WTC11 (cell line): ENCODE measurements at regions not wholly inside any gene's neighbourhood (a gene's known extent, or its start where the extent isn't known, plus 50 kb on each side); places are given as distances from the start of the nearest gene placed in this dataset.

Experiments
- ATAC-seq: fragments of 200-7000 bp; cut with Tn5 transposase; 2 replicates; pipeline ENCODE4 v1.10.0; 2021; ENCODE audit warnings: mild to moderate bottlenecking, moderate library complexity
- CTCF ChIA-PET: fragments of 300-600 bp; sonication (Branson Sonifier 250); formaldehyde crosslinking; loops from one replicate; lab custom pipeline; 2021; ENCODE audit warnings: antibody characterized with exemption; lab: Charles Lee
- POLR2A ChIA-PET: fragments of 350-600 bp; sonication (Branson Sonifier 250); formaldehyde crosslinking; loops from one replicate; lab custom pipeline; 2021; ENCODE audit warnings: antibody characterized with exemption; lab: Charles Lee
- DNase-seq: peaks from one replicate; pipeline ENCODE4 v3.0.0; 2021; ENCODE audit warnings: low spot score
- H3K27ac Mint-ChIP-seq: 2 replicates; pipeline ENCODE4 v1.8.0; 2021; ENCODE audit warnings: mixed read lengths
- H3K27me3 Mint-ChIP-seq: 2 replicates; pipeline ENCODE4 v1.8.0; 2021; ENCODE audit warnings: low read depth, mild to moderate bottlenecking, moderate library complexity, mixed read lengths
- H3K36me3 Mint-ChIP-seq: 2 replicates; pipeline ENCODE4 v1.8.0; 2021; ENCODE audit warnings: mixed read lengths
- H3K4me1 Mint-ChIP-seq: 2 replicates; pipeline ENCODE4 v1.8.0; 2022; ENCODE audit warnings: mixed read lengths
- H3K4me3 Mint-ChIP-seq: 2 replicates; pipeline ENCODE4 v1.8.0; 2021; ENCODE audit warnings: mild to moderate bottlenecking, moderate library complexity, mixed read lengths
- H3K9me3 Mint-ChIP-seq: 2 replicates; pipeline ENCODE4 v1.8.0; 2021; ENCODE audit warnings: mixed read lengths
- CBFB ChIP-seq: sonication (generic); formaldehyde crosslinking; IDR thresholded peaks from 2 replicates; pipeline ENCODE4 v1.8.1; 2022; ENCODE audit warnings: mild to moderate bottlenecking, low read depth, missing genetic modification reagents
- CREB1 ChIP-seq: sonication (generic); formaldehyde crosslinking; IDR thresholded peaks from 2 replicates; pipeline ENCODE4 v1.8.0; 2023; ENCODE audit warnings: mild to moderate bottlenecking, missing genetic modification reagents
- ELF4 ChIP-seq: sonication (generic); formaldehyde crosslinking; IDR thresholded peaks from 2 replicates; pipeline ENCODE4 v1.8.1; 2022; ENCODE audit warnings: low read depth, mild to moderate bottlenecking, moderate library complexity, missing genetic modification reagents
- FOXK1 ChIP-seq: sonication (generic); formaldehyde crosslinking; IDR thresholded peaks from 2 replicates; pipeline ENCODE4 v1.8.0; 2022; ENCODE audit warnings: mild to moderate bottlenecking, moderate library complexity, missing genetic modification reagents
- FOXP1 ChIP-seq: sonication (generic); formaldehyde crosslinking; IDR thresholded peaks from 2 replicates; pipeline ENCODE4 v1.8.0; 2022; ENCODE audit warnings: missing genetic modification reagents, mild to moderate bottlenecking, moderate library complexity, borderline replicate concordance
- GTF2I ChIP-seq: fragments of 250-450 bp; sonication (Bioruptor Pico); conservative IDR thresholded peaks from 2 replicates; pipeline ENCODE4 v1.4.0; 2021; ENCODE audit warnings: mild to moderate bottlenecking
- MYBL2 ChIP-seq: sonication (generic); formaldehyde crosslinking; IDR thresholded peaks from 2 replicates; pipeline ENCODE4 v1.8.1; 2023; ENCODE audit warnings: mild to moderate bottlenecking, moderate library complexity, missing genetic modification reagents
- NR1H2 ChIP-seq: sonication (generic); formaldehyde crosslinking; IDR thresholded peaks from 2 replicates; pipeline ENCODE4 v1.9.0; 2021; ENCODE audit warnings: mild to moderate bottlenecking, moderate library complexity, missing genetic modification reagents
- NR2C2 ChIP-seq: sonication (generic); formaldehyde crosslinking; IDR thresholded peaks from 2 replicates; pipeline ENCODE4 v1.8.0; 2022; ENCODE audit warnings: mild to moderate bottlenecking, missing genetic modification reagents
- PRRX2 ChIP-seq: fragments of 250-450 bp; sonication (Bioruptor Pico); IDR thresholded peaks from 2 replicates; pipeline ENCODE4 v1.8.0; 2021; ENCODE audit warnings: mild to moderate bottlenecking
- TEAD1 ChIP-seq: sonication (generic); formaldehyde crosslinking; IDR thresholded peaks from 2 replicates; pipeline ENCODE4 v1.8.0; 2022; ENCODE audit warnings: mild to moderate bottlenecking, missing genetic modification reagents
- TEAD4 ChIP-seq: sonication (generic); formaldehyde crosslinking; IDR thresholded peaks from 2 replicates; pipeline ENCODE4 v1.8.0; 2022; ENCODE audit warnings: mild to moderate bottlenecking, missing genetic modification reagents
- ZBTB21 ChIP-seq: sonication (generic); formaldehyde crosslinking; IDR thresholded peaks from 2 replicates; pipeline ENCODE4 v1.8.1; 2023; ENCODE audit warnings: mild to moderate bottlenecking, missing genetic modification reagents, borderline replicate concordance
- ZNF121 ChIP-seq: sonication (generic); formaldehyde crosslinking; IDR thresholded peaks from 2 replicates; pipeline ENCODE4 v1.8.0; 2023; ENCODE audit warnings: missing genetic modification reagents
- ZNF219 ChIP-seq: sonication (generic); formaldehyde crosslinking; IDR thresholded peaks from 2 replicates; pipeline ENCODE4 v1.8.0; 2023; ENCODE audit warnings: missing genetic modification reagents, mild to moderate bottlenecking, borderline replicate concordance
- ZNF416 ChIP-seq: fragments of 250-450 bp; sonication (Bioruptor Pico); IDR thresholded peaks from 2 replicates; pipeline ENCODE4 v1.9.0; 2021; ENCODE audit warnings: mild to moderate bottlenecking, inconsistent platforms
- TF ChIP-seq, protein P1 (sequence below): sonication (generic); formaldehyde crosslinking; IDR thresholded peaks from 2 replicates; pipeline ENCODE4 v1.8.1; 2022; ENCODE audit warnings: mild to moderate bottlenecking, moderate library complexity, missing genetic modification reagents
- TF ChIP-seq, protein P2 (sequence below): sonication (generic); formaldehyde crosslinking; conservative IDR thresholded peaks from 2 replicates; pipeline ENCODE4 v1.8.1; 2022; ENCODE audit warnings: mild to moderate bottlenecking, missing genetic modification reagents
- TF ChIP-seq, protein P3 (sequence below): sonication (generic); formaldehyde crosslinking; IDR thresholded peaks from 2 replicates; pipeline ENCODE4 v1.8.1; 2023; ENCODE audit warnings: mild to moderate bottlenecking, missing genetic modification reagents
- TF ChIP-seq, protein P4 (sequence below): sonication (generic); formaldehyde crosslinking; IDR thresholded peaks from 2 replicates; pipeline ENCODE4 v1.8.1; 2023; ENCODE audit warnings: mild to moderate bottlenecking, missing genetic modification reagents
- TF ChIP-seq, protein P5 (sequence below): sonication (generic); formaldehyde crosslinking; IDR thresholded peaks from 2 replicates; pipeline ENCODE4 v1.8.0; 2022; ENCODE audit warnings: mild to moderate bottlenecking, missing genetic modification reagents
- TF ChIP-seq, protein P6 (sequence below): sonication (generic); formaldehyde crosslinking; IDR thresholded peaks from 2 replicates; pipeline ENCODE4 v1.8.1; 2022; ENCODE audit warnings: low read depth, mild to moderate bottlenecking, moderate library complexity, missing genetic modification reagents, borderline replicate concordance
- TF ChIP-seq, protein P7 (sequence below): fragments of 250-450 bp; sonication (Bioruptor Pico); IDR thresholded peaks from 2 replicates; pipeline ENCODE4 v1.9.0; 2021; ENCODE audit warnings: moderate library complexity, mild to moderate bottlenecking, inconsistent platforms, borderline replicate concordance
- TF ChIP-seq, protein P8 (sequence below): sonication (generic); formaldehyde crosslinking; IDR thresholded peaks from 2 replicates; pipeline ENCODE4 v1.8.0; 2022; ENCODE audit warnings: missing genetic modification reagents
- TF ChIP-seq, protein P9 (sequence below): sonication (generic); formaldehyde crosslinking; IDR thresholded peaks from 2 replicates; pipeline ENCODE4 v1.8.0; 2022; ENCODE audit warnings: mild to moderate bottlenecking, missing genetic modification reagents

DNA sequence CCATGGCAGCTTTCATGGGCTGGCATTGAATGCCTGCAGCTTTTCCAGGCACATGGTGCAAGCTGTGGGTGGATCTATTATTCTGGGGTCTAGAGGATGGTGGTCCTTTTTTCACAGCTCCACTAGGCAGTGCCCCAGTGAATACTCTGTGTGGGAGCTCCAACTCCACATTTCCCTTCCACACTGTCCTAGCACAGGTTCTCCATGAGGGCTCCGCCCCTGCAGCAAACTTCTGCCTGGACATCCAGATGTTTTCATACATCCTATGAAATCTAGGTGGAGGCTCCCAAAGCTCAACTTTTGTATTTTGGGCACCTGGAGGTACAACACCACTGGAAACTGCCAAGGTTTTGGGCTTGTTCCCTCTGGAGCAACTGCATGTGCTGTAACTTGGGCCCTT lies 450.6 kb downstream of the LMO7 start:
- TF ChIP-seq, protein P1, sequence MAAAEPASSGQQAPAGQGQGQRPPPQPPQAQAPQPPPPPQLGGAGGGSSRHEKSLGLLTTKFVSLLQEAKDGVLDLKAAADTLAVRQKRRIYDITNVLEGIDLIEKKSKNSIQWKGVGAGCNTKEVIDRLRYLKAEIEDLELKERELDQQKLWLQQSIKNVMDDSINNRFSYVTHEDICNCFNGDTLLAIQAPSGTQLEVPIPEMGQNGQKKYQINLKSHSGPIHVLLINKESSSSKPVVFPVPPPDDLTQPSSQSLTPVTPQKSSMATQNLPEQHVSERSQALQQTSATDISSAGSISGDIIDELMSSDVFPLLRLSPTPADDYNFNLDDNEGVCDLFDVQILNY (CRISPR knock-in tag): no peak
- no peak for TF ChIP-seq ZNF121 (CRISPR knock-in tag)
- TF ChIP-seq FOXP1 (CRISPR knock-in tag): no peak
- no peak for TF ChIP-seq TEAD4 (CRISPR knock-in tag)
- no peak for TF ChIP-seq NR1H2
- TF ChIP-seq, protein P2, sequence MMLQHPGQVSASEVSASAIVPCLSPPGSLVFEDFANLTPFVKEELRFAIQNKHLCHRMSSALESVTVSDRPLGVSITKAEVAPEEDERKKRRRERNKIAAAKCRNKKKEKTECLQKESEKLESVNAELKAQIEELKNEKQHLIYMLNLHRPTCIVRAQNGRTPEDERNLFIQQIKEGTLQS (CRISPR knock-in tag): no peak
- TF ChIP-seq, protein P3, sequence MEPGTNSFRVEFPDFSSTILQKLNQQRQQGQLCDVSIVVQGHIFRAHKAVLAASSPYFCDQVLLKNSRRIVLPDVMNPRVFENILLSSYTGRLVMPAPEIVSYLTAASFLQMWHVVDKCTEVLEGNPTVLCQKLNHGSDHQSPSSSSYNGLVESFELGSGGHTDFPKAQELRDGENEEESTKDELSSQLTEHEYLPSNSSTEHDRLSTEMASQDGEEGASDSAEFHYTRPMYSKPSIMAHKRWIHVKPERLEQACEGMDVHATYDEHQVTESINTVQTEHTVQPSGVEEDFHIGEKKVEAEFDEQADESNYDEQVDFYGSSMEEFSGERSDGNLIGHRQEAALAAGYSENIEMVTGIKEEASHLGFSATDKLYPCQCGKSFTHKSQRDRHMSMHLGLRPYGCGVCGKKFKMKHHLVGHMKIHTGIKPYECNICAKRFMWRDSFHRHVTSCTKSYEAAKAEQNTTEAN (CRISPR knock-in tag): no peak
- TF ChIP-seq FOXK1 (CRISPR knock-in tag): no peak
- TF ChIP-seq ELF4 (CRISPR knock-in tag): no peak
- no peak for TF ChIP-seq ZBTB21 (CRISPR knock-in tag)
- TF ChIP-seq, protein P4, sequence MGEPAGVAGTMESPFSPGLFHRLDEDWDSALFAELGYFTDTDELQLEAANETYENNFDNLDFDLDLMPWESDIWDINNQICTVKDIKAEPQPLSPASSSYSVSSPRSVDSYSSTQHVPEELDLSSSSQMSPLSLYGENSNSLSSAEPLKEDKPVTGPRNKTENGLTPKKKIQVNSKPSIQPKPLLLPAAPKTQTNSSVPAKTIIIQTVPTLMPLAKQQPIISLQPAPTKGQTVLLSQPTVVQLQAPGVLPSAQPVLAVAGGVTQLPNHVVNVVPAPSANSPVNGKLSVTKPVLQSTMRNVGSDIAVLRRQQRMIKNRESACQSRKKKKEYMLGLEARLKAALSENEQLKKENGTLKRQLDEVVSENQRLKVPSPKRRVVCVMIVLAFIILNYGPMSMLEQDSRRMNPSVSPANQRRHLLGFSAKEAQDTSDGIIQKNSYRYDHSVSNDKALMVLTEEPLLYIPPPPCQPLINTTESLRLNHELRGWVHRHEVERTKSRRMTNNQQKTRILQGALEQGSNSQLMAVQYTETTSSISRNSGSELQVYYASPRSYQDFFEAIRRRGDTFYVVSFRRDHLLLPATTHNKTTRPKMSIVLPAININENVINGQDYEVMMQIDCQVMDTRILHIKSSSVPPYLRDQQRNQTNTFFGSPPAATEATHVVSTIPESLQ (CRISPR knock-in tag): no peak
- Mint-ChIP-seq H3K27ac (no peak overlapping the region), H3K27me3 (peaks cover 3% of the 10 kb centered on the region; the same call in 1 of the 2 replicates), H3K36me3 (peaks cover 34% of the 10 kb centered on the region), H3K4me1 (no peaks in the 10 kb centered on the region), H3K9me3 (peaks cover 54% of the 10 kb centered on the region), H3K4me3 (no peak overlapping the region)
- ATAC-seq: no peak
- no peak for DNase-seq
- ChIA-PET CTCF (no interaction called here), POLR2A (no interaction called here)

DNA sequence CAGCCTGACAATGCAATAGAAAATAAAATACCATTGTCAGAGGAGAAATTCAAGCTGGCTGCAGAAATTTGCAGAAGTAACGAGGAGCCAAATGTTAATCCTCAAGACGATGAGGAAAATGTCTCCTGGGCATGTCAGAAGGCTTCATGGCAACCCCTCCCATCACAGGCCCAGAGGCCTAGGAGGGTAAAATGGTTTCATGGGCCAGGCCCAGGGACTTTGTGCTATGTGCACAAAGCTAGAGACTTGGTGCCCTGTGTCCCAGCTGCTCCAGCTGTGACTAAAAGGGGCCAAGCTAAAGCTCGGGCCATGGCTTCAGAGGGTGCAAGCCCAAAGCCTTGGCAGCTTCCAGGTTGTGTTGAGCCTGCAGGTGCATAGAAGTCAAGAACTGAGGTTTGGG lies 431.7 kb downstream of the LMO7 start:
- CTCF ChIA-PET: no interaction called here
- Mint-ChIP-seq H3K4me3 (no peak overlapping the region), H3K27ac (no peak overlapping the region), H3K4me1 (0 out of 2 replicates have a peak, but pooled peaks cover 4% of the 10 kb centered on the region), H3K36me3 (peaks cover 31% of the 10 kb centered on the region), H3K27me3 (no peaks in the 10 kb centered on the region), H3K9me3 (peaks cover 59% of the 10 kb centered on the region)
- DNase-seq (no peak), ATAC-seq (no peak)
- POLR2A ChIA-PET: interaction anchor here (0.5 kb wide), 1 partner anchor 194 kb away, joined by 7 read pairs; no protein-coding TSS in a partner anchor
- TF ChIP-seq, protein P5, sequence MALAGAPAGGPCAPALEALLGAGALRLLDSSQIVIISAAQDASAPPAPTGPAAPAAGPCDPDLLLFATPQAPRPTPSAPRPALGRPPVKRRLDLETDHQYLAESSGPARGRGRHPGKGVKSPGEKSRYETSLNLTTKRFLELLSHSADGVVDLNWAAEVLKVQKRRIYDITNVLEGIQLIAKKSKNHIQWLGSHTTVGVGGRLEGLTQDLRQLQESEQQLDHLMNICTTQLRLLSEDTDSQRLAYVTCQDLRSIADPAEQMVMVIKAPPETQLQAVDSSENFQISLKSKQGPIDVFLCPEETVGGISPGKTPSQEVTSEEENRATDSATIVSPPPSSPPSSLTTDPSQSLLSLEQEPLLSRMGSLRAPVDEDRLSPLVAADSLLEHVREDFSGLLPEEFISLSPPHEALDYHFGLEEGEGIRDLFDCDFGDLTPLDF: no peak
- TF ChIP-seq, protein P6, sequence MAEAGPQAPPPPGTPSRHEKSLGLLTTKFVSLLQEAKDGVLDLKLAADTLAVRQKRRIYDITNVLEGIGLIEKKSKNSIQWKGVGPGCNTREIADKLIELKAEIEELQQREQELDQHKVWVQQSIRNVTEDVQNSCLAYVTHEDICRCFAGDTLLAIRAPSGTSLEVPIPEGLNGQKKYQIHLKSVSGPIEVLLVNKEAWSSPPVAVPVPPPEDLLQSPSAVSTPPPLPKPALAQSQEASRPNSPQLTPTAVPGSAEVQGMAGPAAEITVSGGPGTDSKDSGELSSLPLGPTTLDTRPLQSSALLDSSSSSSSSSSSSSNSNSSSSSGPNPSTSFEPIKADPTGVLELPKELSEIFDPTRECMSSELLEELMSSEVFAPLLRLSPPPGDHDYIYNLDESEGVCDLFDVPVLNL (CRISPR knock-in tag): no peak
- TF ChIP-seq TEAD1: no peak
- TF ChIP-seq GTF2I (CRISPR knock-in tag): no peak
- TF ChIP-seq, protein P7, sequence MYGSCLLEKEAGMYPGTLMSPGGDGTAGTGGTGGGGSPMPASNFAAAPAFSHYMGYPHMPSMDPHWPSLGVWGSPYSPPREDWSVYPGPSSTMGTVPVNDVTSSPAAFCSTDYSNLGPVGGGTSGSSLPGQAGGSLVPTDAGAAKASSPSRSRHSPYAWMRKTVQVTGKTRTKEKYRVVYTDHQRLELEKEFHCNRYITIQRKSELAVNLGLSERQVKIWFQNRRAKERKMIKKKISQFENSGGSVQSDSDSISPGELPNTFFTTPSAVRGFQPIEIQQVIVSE (CRISPR knock-in tag): no peak
- TF ChIP-seq, protein P8, sequence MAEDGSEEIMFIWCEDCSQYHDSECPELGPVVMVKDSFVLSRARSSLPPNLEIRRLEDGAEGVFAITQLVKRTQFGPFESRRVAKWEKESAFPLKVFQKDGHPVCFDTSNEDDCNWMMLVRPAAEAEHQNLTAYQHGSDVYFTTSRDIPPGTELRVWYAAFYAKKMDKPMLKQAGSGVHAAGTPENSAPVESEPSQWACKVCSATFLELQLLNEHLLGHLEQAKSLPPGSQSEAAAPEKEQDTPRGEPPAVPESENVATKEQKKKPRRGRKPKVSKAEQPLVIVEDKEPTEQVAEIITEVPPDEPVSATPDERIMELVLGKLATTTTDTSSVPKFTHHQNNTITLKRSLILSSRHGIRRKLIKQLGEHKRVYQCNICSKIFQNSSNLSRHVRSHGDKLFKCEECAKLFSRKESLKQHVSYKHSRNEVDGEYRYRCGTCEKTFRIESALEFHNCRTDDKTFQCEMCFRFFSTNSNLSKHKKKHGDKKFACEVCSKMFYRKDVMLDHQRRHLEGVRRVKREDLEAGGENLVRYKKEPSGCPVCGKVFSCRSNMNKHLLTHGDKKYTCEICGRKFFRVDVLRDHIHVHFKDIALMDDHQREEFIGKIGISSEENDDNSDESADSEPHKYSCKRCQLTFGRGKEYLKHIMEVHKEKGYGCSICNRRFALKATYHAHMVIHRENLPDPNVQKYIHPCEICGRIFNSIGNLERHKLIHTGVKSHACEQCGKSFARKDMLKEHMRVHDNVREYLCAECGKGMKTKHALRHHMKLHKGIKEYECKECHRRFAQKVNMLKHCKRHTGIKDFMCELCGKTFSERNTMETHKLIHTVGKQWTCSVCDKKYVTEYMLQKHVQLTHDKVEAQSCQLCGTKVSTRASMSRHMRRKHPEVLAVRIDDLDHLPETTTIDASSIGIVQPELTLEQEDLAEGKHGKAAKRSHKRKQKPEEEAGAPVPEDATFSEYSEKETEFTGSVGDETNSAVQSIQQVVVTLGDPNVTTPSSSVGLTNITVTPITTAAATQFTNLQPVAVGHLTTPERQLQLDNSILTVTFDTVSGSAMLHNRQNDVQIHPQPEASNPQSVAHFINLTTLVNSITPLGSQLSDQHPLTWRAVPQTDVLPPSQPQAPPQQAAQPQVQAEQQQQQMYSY (CRISPR knock-in tag): no peak
- no peak for TF ChIP-seq ZNF219 (CRISPR knock-in tag)
- TF ChIP-seq CREB1 (CRISPR knock-in tag): no peak
- TF ChIP-seq PRRX2: no peak
- TF ChIP-seq, protein P9, sequence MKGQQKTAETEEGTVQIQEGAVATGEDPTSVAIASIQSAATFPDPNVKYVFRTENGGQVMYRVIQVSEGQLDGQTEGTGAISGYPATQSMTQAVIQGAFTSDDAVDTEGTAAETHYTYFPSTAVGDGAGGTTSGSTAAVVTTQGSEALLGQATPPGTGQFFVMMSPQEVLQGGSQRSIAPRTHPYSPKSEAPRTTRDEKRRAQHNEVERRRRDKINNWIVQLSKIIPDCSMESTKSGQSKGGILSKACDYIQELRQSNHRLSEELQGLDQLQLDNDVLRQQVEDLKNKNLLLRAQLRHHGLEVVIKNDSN (CRISPR knock-in tag): no peak
- no peak for TF ChIP-seq NR2C2
- no peak for TF ChIP-seq CBFB
- TF ChIP-seq MYBL2 (CRISPR knock-in tag): no peak
- TF ChIP-seq ZNF416 (CRISPR knock-in tag): no peak
